HepG2 (cell line): ENCODE measurements at regions not wholly inside any gene's neighbourhood (a gene's known extent, or its start where the extent isn't known, plus 50 kb on each side); places are given as distances from the start of the nearest gene placed in this dataset.

ENCODE experiments used
- AFF4 ChIP-seq: sonication (generic); formaldehyde crosslinking; IDR thresholded peaks from 2 replicates; pipeline ENCODE4 v1.4.0; 2020; ENCODE audit warnings: missing genetic modification reagents
- AGO1 ChIP-seq: fragments of 200-400 bp; formaldehyde crosslinking; IDR thresholded peaks from 2 replicates; pipeline ENCODE4 v1.6.1; 2017; ENCODE audit warnings: mild to moderate bottlenecking, low read depth, low read length, moderate library complexity; ENCODE audit not compliant: poor library complexity, severe bottlenecking
- ATAD3A ChIP-seq: sonication (generic); formaldehyde crosslinking; IDR thresholded peaks from 2 replicates; pipeline ENCODE4 v1.4.0; 2020; ENCODE audit warnings: missing genetic modification reagents
- ATRX ChIP-seq: sonication (generic); formaldehyde crosslinking; IDR thresholded peaks from 2 replicates; pipeline ENCODE4 v1.4.0; 2020; ENCODE audit warnings: missing genetic modification reagents, borderline replicate concordance
- CHD2 ChIP-seq: IDR thresholded peaks from 2 replicates; pipeline ENCODE4 v1.6.1; 2011; ENCODE audit warnings: low read depth, low read length, improper control_type of control experiment
- ISX ChIP-seq: sonication (generic); formaldehyde crosslinking; conservative IDR thresholded peaks from 2 replicates; pipeline ENCODE4 v1.5.0; 2020; ENCODE audit warnings: missing genetic modification reagents
- KAT8 ChIP-seq: IDR thresholded peaks from 2 replicates; pipeline ENCODE4 v1.6.1; 2016; ENCODE audit warnings: missing genetic modification reagents, missing compliant biosample characterization
- NAIF1 ChIP-seq: sonication (generic); formaldehyde crosslinking; IDR thresholded peaks from 2 replicates; pipeline ENCODE4 v1.5.0; 2020; ENCODE audit warnings: mild to moderate bottlenecking, missing genetic modification reagents, borderline replicate concordance
- NFIC ChIP-seq: IDR thresholded peaks from 2 replicates; pipeline ENCODE4 v1.6.1; 2012; ENCODE audit warnings: mild to moderate bottlenecking, low read length, inconsistent platforms
- RFX5 ChIP-seq: IDR thresholded peaks from 2 replicates; pipeline ENCODE4 v1.6.1; 2011; ENCODE audit warnings: low read depth, low read length, improper control_type of control experiment
- RNF2 ChIP-seq: fragments of 450-650 bp; conservative IDR thresholded peaks from 2 replicates; pipeline ENCODE4 v1.6.1; 2016; ENCODE audit warnings: low read depth
- THYN1 ChIP-seq: sonication (generic); formaldehyde crosslinking; IDR thresholded peaks from 2 replicates; pipeline ENCODE4 v1.8.1; 2023; ENCODE audit warnings: low read depth, mild to moderate bottlenecking, moderate library complexity, missing genetic modification reagents, borderline replicate concordance
- ZNF224 ChIP-seq: sonication (generic); formaldehyde crosslinking; IDR thresholded peaks from 2 replicates; pipeline ENCODE4 v1.5.0; 2020; ENCODE audit warnings: mild to moderate bottlenecking, missing genetic modification reagents
- ZNF263 ChIP-seq: sonication (generic); formaldehyde crosslinking; IDR thresholded peaks from 2 replicates; pipeline ENCODE4 v1.4.0; 2020; ENCODE audit warnings: missing genetic modification reagents
- ZNF605 ChIP-seq: sonication (generic); formaldehyde crosslinking; IDR thresholded peaks from 2 replicates; pipeline ENCODE4 v1.8.0; 2022; ENCODE audit warnings: mild to moderate bottlenecking, missing genetic modification reagents
- ZNF776 ChIP-seq: sonication (generic); formaldehyde crosslinking; IDR thresholded peaks from 2 replicates; pipeline ENCODE4 v1.4.0; 2020; ENCODE audit warnings: mild to moderate bottlenecking, missing genetic modification reagents
- ZSCAN20 ChIP-seq: sonication (generic); formaldehyde crosslinking; IDR thresholded peaks from 2 replicates; pipeline ENCODE4 v1.4.0; 2020; ENCODE audit warnings: missing genetic modification reagents, mild to moderate bottlenecking, borderline replicate concordance
- TF ChIP-seq, protein P1 (sequence below): sonication (generic); formaldehyde crosslinking; IDR thresholded peaks from 2 replicates; pipeline ENCODE4 v1.4.0; 2020; ENCODE audit warnings: mild to moderate bottlenecking, missing genetic modification reagents
- TF ChIP-seq, protein P2 (sequence below): sonication (generic); formaldehyde crosslinking; IDR thresholded peaks from 2 replicates; pipeline ENCODE4 v1.5.0; 2020; ENCODE audit warnings: missing genetic modification reagents, mild to moderate bottlenecking, borderline replicate concordance
- TF ChIP-seq, protein P3 (sequence below): sonication (generic); formaldehyde crosslinking; IDR thresholded peaks from 2 replicates; pipeline ENCODE4 v1.4.0; 2020; ENCODE audit warnings: mild to moderate bottlenecking, low read depth, missing genetic modification reagents
- TF ChIP-seq, protein P4 (sequence below): IDR thresholded peaks from 2 replicates; pipeline ENCODE4 v1.6.1; 2016; ENCODE audit warnings: control low read depth

DNA sequence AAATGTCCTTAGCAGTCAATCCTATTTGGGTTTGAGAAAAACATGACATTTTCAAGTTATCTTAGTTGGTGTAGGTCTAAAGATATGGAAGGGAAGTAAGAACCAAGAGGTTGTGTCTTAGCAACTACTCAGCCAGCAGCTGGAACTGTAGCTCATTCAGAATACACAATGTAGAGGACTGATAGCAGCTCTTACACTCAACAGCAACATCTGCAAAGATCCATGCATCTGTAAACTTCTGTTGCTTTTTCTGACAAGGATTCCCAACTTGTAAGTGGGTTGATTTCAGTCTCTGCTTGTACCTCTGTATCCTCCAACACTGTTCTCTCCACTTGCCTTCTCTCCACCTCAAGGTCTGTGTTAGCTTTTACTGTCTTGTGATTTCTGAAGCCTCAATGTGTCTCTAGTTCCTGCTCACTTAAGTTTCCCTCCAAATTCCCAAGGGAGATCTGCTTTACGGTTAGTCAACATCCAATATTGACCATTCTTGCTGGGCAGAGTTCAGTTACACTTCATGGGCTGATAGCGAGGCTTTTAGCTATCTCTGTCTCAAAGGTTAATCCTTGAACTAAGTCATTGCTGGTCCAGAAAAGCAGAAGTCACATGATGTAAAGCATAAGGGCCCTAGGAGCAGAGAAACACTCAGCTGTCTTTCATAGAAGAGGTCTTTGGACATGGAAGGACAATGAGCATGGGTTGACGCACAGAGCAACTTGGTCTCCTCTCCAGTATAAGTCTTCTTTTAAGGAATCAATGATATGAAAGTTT lies 71.6 kb upstream of the LGSN start (continued):
- TF ChIP-seq RFX5: no peak
- TF ChIP-seq, protein P1, sequence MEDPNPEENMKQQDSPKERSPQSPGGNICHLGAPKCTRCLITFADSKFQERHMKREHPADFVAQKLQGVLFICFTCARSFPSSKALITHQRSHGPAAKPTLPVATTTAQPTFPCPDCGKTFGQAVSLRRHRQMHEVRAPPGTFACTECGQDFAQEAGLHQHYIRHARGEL (CRISPR knock-in tag): no peak
- peak; percentile 65; the same call in 1 of the 2 replicates for TF ChIP-seq THYN1 (CRISPR knock-in tag)
- TF ChIP-seq, protein P2, sequence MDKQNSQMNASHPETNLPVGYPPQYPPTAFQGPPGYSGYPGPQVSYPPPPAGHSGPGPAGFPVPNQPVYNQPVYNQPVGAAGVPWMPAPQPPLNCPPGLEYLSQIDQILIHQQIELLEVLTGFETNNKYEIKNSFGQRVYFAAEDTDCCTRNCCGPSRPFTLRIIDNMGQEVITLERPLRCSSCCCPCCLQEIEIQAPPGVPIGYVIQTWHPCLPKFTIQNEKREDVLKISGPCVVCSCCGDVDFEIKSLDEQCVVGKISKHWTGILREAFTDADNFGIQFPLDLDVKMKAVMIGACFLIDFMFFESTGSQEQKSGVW (CRISPR knock-in tag): no peak; the same call in 1 of the 2 replicates
- peak; percentile 98 for TF ChIP-seq NFIC
- no peak for TF ChIP-seq NAIF1 (CRISPR knock-in tag)
- TF ChIP-seq ISX (CRISPR knock-in tag): no peak
- TF ChIP-seq, protein P3, sequence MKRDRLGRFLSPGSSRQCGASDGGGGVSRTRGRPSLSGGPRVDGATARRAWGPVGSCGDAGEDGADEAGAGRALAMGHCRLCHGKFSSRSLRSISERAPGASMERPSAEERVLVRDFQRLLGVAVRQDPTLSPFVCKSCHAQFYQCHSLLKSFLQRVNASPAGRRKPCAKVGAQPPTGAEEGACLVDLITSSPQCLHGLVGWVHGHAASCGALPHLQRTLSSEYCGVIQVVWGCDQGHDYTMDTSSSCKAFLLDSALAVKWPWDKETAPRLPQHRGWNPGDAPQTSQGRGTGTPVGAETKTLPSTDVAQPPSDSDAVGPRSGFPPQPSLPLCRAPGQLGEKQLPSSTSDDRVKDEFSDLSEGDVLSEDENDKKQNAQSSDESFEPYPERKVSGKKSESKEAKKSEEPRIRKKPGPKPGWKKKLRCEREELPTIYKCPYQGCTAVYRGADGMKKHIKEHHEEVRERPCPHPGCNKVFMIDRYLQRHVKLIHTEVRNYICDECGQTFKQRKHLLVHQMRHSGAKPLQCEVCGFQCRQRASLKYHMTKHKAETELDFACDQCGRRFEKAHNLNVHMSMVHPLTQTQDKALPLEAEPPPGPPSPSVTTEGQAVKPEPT (CRISPR knock-in tag): peak; percentile 83; the same call in 1 of the 2 replicates
- no peak for TF ChIP-seq ZNF776
- TF ChIP-seq, protein P4, sequence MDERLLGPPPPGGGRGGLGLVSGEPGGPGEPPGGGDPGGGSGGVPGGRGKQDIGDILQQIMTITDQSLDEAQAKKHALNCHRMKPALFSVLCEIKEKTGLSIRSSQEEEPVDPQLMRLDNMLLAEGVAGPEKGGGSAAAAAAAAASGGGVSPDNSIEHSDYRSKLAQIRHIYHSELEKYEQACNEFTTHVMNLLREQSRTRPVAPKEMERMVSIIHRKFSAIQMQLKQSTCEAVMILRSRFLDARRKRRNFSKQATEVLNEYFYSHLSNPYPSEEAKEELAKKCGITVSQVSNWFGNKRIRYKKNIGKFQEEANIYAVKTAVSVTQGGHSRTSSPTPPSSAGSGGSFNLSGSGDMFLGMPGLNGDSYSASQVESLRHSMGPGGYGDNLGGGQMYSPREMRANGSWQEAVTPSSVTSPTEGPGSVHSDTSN (CRISPR knock-in tag): no peak
- no peak for TF ChIP-seq ATAD3A (CRISPR knock-in tag)
- TF ChIP-seq KAT8: peak; percentile 92
- no peak for TF ChIP-seq ZSCAN20
- no peak for TF ChIP-seq AGO1
- TF ChIP-seq ATRX (CRISPR knock-in tag): no peak; the same call in 1 of the 2 replicates
- TF ChIP-seq RNF2: peak; percentile 78
- TF ChIP-seq AFF4 (CRISPR knock-in tag): no peak
- TF ChIP-seq CHD2: no peak
- 0 out of 2 replicates have a peak, but pooled peaks have one; percentile 28 for TF ChIP-seq ZNF224
- no peak; the same call in 1 of the 2 replicates for TF ChIP-seq ZNF263 (CRISPR knock-in tag)
- TF ChIP-seq ZNF605 (CRISPR knock-in tag): peak; percentile 93
